ENCODE measurements at regions not wholly inside any gene's neighbourhood (a gene's known extent, or its start where the extent isn't known, plus 50 kb on each side); places are given as distances from the start of the nearest gene placed in this dataset.
"Not testable (repeated sequence)": the region's sequence is repeated elsewhere in the genome, so short reads cannot be mapped to it uniquely, and the experiment has no call there.

DNA sequence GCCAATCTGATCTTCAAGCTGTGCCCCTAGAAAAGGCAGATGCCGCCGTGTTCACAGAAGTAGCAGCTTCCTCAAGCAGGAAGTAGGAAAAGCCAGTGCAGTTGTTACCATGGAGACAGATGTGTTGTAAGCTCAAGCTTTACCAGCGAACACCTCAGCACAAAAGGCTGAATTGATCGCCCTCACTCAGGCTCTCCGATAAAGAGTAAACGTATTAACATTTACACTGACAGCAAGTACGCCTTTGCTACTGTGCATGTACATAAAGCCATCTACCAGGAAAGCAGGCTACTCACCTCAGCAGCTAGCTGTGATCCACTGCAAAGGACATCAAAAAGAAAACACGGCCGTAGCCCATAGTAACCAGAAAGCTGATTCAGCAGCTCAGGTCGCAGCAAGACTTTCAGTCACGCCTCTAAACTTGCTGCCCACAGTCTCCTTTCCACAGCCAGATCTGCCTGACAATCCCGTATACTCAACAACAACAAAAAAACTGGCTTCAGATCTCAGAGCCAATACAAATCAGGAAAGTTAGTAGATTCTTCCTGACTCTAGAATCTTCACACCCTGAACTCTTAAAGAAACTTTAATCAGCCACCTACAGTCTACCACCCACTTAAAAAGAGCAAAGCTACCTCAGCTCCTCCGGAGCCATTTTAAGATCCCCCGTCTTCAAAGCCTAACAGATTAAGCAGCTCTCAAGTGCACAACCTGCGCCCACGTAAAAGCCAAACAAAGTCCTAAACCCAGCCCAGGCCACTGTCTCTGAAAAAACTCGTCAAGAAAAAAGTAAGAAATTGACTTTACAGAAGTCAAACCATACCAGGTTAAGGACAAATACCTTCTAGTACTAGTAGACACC, 160.0 kb downstream of the DEFB131A start:
- intact Hi-C loops (cut with micrococcal nuclease): loop anchor here (2.0 to 10.0 kb wide), 6 partner anchors 71 to 1867 kb away; no protein-coding TSS in a partner anchor

GRCh38 chr4:9604893-9605190, 160.6 kb downstream of the DEFB131A start:
- intact Hi-C loops (cut with micrococcal nuclease): loop anchor here (2.0 to 10.0 kb wide), 8 partner anchors 72 to 1866 kb away; partner anchors contain the start of gene ZNF518B

GRCh38 chr4:9608300-9608699, 164.1 kb downstream of the DEFB131A start:
- intact Hi-C loops (cut with micrococcal nuclease): loop anchor here (5.0 to 10.0 kb wide), 3 partner anchors 407 to 1641 kb away; partner anchors contain the start of gene ZNF518B

GRCh38 chr4:9610321-9610720, 166.1 kb downstream of the DEFB131A start:
- intact Hi-C loops (cut with micrococcal nuclease): not testable (repeated sequence)

DNA sequence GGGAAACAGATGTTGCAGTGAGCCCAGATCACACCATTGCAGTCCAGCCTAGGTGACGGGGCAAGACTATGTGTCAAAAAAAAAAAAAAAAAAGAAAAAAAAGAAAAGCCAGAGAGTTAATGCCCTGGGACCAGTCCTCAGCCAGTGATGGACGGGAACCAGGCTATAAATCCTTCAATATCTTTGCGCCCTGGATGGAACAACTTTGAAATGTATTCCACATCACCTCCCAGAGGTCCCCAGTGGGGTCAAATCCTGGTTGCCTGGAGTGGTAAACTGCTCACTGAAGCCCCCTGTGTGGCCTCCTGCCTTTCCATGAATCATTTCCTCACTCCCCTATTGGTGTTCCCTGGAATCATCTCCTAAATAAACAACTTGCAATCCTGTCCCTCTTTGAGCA, 166.9 kb downstream of the DEFB131A start:
- intact Hi-C loops (cut with micrococcal nuclease): no loop called here

DNA sequence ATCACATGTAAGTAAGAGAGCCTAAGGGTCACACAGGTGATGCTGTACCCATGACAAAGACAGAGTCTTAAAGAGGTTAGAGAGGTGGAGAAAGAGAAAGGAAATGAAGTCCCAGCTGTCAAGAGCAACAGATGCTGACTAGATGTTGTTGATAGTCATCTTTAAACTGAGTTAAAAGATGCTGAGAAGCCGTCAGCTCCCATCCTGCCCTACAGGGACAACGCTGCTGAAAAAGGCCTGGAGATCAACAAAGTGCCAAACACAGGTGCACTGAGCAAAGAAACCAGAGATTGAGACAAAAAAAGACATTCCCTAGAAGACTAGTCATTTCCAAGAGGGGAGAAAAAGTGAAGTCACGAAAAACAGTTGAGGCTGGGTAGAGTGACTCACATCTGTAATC, 145.0 kb upstream of the DRD5 start:
- intact Hi-C loops (cut with micrococcal nuclease): not testable (repeated sequence)

DNA sequence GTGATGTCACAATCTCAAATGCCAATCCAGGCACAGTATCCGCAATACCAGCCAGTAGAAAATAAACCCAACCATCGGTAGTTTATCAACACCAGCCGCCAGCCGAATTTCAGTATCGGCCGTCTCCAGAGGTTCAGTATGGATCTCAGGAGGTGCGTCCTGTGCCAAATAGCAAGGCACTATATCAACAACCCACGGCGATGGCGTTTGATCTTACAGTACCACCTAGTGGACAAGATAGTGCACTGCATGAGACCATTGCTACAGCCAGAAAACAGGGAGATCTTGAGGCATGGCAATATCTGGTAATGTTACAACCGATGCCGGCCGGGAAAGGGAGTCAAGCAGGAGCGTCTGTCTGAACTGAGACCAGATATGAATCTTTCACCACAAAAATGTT, 121.8 kb upstream of the DRD5 start:
- intact Hi-C loops (cut with micrococcal nuclease): loop anchor here (1.0 kb wide), 2 partner anchors 127 to 164 kb away; no protein-coding TSS in a partner anchor

DNA sequence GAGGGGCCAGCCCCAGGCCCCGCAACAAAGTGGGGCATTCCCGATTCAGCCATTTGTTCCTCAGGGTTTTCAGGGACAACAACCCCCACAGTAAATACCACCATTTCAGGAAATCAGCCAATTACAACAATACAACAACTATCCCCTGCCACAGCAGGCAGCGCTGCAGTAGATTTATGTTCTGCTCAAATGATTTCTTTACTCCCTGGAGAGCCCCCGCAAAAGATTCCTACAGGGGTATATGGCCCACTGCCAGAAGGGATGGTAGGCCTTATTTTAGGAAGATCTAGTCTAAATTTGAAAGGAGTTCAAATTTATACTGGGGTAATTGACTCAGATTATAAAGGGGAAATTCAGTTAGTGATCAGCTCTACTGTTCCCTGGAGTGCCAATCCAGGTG, 120.5 kb upstream of the DRD5 start:
- intact Hi-C loops (cut with micrococcal nuclease): not testable (repeated sequence)

GRCh38 chr4:9670725-9671124, 110.7 kb upstream of the DRD5 start:
- intact Hi-C loops (cut with micrococcal nuclease): not testable (repeated sequence)

GRCh38 chr4:9677357-9677756, 104.1 kb upstream of the DRD5 start:
- intact Hi-C loops (cut with micrococcal nuclease): not testable (repeated sequence)

DNA sequence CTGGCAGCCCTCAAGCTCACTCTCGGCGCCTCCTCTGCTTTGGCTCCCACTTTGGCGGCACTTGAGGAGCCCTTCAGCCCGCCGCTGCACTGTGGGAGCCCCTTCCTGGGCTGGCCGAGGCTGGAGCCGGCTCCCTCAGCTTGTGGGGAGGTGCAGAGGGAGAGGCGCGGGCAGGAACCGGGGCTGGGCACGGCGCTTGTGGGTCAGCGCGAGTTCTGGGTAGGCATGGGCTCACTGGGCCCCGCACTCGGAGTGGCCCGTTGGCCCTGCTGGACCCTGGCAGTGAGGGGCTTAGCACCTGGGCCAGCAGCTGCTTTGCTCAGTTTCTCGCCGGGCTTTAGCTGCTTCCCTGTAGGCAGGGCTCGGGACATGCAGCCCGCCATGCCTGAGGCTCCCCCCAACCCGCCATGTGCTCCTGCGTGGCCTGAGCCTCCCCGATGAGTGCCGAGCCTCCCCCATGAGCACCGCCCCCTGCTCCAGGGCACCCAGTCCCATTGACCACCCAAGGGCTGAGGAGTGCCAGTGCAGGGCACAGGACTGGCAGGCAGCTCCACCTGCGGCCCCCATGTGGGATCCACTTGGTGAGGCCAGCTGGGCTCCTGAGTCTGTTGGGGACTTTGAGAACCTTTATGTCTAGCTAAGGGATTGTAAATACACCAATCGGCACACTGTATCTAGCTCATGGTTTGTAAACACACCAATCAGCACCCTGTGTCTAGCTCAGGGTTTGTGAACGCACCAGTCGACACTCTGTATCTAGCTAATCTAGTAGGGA, 101.5 kb upstream of the DRD5 start:
- intact Hi-C loops (cut with micrococcal nuclease): no loop called here

DNA sequence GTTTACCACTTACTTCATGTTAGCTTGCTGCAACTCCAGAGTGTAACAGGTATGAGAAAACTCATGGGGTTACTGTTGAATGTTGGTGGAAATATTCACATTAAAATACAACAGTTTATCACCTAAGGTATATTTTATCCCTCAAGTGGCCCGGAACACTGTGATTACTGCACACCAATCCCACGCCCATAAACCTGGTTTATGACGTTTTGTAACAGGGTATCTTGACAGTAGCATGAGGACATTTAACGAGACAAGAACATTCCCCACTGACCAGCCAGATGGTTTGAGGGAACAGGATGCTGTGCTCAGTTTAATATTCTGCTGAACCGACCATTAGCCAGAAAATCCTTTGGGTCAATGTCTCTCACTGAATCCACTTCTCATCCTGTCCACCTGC, 98.3 kb upstream of the DRD5 start:
- intact Hi-C loops (cut with micrococcal nuclease): not testable (repeated sequence)

DNA sequence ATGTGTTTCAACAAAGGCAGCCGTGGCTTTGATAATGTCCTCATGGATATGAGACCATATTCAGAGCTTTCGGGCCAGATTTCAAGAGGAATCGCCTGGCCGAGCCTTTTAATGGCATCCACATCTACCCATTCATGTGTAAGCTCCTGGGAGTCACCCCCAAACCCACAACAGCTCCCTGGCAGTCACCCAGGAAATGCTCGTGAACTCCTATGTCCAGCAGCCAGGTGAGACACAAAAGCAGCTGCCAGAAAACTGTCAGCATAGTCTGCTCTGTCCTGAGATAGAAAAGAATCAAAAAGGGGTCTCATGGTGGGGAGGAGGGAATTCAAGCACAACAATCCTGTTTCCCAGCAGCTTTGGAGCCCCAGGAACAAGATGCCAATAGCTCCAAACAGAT, 96.4 kb upstream of the DRD5 start:
- intact Hi-C loops (cut with micrococcal nuclease): not testable (repeated sequence)

GRCh38 chr4:9685692-9686091, 95.7 kb upstream of the DRD5 start:
- intact Hi-C loops (cut with micrococcal nuclease): no loop called here

DNA sequence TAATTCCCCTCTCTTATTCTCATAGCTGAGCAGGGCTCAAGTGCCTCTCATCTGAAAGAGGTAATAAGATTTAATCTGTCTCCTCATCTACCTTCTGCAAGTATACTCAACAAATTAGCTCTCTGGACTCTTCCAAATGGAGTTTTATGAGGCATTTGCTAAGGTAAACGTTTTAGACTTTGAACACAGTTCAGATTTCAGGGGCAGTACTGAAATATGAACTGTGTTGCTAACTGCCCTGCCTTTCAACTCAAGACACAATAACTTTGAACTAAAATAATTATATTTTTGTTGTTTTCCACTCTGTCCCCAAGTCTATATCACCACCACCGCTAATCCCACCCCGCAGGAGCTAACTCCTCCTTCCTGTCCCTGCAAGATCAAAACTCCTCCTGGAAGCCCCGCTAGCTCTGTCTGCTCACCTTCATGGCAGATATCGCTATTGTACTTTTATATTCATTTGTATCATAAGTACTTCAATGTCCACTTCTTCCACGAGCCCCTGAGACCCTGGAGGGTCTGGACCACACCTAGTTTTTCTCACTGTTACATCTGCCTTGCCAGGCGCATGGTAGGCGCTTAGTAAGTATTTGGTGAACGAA, 90.7 kb upstream of the DRD5 start:
- intact Hi-C loops (cut with micrococcal nuclease): loop anchor here (1.0 to 10.0 kb wide), 7 partner anchors 13 to 1264 kb away; partner anchors contain the start of gene ZNF518B

DNA sequence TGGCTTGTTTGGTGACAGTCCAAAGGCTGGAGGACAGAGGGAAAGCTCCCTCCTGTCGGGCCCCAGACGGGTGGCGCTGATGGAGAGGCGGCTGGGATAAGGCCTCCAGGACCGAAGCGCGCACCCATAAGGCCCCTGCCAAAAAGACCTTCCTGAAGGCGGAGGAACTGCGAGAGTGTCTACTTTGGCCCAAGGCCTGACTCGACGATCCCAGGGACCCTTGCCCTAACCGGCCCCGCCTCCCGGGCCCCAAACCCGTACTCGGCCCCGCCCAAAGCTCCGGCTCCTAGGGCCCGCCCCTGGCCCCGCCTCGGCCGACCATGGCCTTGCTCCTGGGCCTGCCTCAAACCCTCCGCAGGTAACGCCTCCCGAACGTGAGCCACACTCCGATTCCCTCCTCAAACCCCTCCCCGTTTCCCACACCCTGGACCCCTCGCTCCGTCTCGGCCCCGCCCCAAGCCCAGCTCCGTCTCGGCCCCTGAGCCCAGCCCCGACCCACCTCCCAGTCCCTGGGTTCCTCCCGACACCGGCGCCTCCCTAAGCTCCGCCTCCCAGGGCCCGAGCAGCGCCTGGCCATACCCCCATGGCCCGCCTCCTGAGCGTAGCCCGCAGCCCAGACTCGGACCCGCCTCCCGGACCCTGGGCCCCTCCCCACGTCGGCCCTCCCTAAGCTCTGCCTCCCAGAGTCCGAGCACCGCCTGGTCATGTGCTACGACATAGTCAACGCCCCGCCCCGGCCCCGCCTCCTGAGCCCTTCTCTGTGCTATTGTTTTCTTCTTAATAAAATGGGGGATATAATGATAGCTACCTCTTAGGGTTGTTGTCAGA, 90.0 kb upstream of the DRD5 start:
- intact Hi-C loops (cut with micrococcal nuclease): loop anchor here (1.0 to 10.0 kb wide), 7 partner anchors 12 to 1263 kb away; partner anchors contain the start of gene ZNF518B

GRCh38 chr4:9692791-9693491, 88.5 kb upstream of the DRD5 start:
- intact Hi-C loops (cut with micrococcal nuclease): loop anchor here (5.0 to 10.0 kb wide), 2 partner anchors 404 to 1262 kb away; no protein-coding TSS in a partner anchor

GRCh38 chr4:9694403-9694802, 87.0 kb upstream of the DRD5 start:
- intact Hi-C loops (cut with micrococcal nuclease): loop anchor here (5.0 to 10.0 kb wide), 2 partner anchors 403 to 1260 kb away; no protein-coding TSS in a partner anchor

DNA sequence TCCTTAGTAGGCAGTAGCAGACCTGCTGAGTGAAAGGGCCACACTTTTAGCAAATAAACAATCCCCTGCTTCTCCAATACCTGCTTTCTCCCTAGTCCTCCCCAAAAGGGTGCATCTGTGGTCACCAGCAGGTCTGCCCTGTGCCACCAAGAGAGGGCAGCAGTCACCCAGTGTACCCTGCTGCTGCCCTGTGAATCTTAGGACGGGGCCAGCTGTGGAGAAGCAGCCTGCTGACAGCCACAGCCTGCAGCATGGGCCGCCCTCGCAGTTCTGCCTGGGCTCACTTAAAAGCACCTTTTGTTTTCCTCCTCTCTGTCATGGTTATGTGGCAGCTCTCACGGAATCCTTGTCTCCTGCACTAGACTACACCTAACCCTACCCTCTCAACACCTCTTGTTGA, 85.4 kb upstream of the DRD5 start:
- intact Hi-C loops (cut with micrococcal nuclease): loop anchor here (10.0 kb wide), 1 partner anchor 1259 kb away; no protein-coding TSS in a partner anchor

DNA sequence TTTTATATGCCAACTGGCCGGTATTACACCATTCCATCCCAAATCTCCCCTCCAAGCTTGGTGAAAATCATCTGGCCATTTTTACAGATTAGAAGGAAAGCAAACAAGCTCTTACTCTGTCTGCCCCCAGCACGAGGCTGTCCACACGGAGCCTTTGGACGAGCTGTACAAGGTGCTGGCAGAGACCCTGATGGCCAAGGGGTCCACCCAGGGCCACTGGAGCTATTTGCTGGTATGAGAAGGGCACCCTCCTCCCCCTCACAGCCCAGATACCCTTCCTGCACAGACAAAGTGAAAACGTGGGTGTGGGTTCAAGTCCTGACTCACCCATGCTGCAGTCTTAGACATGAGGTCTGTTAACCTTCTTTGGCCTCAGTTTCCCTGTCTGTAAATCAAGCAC, 84.9 kb upstream of the DRD5 start:
- intact Hi-C loops (cut with micrococcal nuclease): loop anchor here (10.0 kb wide), 1 partner anchor 1258 kb away; no protein-coding TSS in a partner anchor
